ENCODE measurements at regions not wholly inside any gene's neighbourhood (a gene's known extent, or its start where the extent isn't known, plus 50 kb on each side); places are given as distances from the start of the nearest gene placed in this dataset.
"Not testable (repeated sequence)": the region's sequence is repeated elsewhere in the genome, so short reads cannot be mapped to it uniquely, and the experiment has no call there.

DNA sequence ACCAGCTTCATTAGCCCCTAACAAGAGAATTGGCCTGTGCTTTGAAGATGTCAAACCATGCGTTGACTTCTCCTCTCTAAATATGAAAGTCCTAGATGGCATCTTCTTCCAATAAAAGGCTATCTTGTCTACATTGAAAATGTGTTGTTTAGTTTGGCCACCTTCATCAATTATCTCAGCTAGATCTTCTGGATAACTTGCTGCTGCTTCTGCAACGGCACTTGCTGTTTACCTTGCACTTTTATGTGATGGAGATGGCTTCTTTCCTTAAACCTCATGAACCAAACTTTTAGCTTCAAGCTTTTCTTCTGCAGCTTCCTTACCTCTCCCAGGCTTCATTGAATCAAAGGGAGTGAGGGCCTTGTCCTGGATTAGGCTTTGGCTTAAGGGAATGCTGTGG lies 58.6 kb upstream of the CSNK1E start:
- DNase-seq (ENCODE audit: insufficient read length, low spot score); FAIRE-seq: not testable (repeated sequence)

DNA sequence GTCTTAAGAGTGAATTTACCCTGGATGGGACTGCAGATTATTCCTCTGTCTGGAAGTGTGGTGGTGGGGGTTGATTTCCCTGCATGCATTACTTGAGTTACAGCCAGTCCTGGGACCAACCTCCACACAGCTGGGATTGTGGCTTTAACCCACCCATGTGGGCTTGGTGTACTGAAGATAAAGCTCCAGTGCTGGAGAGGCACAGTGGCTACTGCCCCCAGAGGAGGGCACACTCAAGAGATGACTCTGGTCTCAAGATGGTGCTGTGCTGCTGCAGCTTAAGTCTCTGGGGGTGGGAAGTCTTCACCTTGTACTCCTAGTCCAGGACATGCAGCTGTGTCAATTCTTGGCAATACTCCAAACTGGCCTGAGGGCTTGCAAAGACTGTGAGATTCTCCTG lies 57.8 kb upstream of the CSNK1E start:
- not testable (repeated sequence) for DNase-seq (ENCODE audit: insufficient read length, low spot score); FAIRE-seq

DNA sequence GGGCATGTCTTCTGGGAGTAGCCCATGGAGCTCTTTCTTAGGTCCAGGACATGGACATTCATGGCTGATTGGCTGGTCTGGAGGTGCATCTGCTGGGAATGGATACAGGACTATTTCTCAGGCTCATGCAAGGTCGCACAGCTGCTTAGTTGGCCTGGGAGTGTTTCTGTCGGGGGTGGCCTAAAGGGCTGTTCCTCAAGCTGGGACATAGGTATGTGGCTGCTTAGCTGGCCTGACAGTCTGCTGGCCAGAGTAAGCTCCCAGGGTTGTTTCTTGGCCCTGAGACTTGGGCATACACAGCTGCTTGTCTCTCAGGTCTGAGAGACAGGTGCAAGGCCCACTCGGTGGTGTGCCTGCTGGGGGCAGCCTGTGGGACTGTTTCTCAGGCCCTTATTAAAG lies 57.2 kb upstream of the CSNK1E start:
- not testable (repeated sequence) for FAIRE-seq; DNase-seq (ENCODE audit: insufficient read length, low spot score)

DNA sequence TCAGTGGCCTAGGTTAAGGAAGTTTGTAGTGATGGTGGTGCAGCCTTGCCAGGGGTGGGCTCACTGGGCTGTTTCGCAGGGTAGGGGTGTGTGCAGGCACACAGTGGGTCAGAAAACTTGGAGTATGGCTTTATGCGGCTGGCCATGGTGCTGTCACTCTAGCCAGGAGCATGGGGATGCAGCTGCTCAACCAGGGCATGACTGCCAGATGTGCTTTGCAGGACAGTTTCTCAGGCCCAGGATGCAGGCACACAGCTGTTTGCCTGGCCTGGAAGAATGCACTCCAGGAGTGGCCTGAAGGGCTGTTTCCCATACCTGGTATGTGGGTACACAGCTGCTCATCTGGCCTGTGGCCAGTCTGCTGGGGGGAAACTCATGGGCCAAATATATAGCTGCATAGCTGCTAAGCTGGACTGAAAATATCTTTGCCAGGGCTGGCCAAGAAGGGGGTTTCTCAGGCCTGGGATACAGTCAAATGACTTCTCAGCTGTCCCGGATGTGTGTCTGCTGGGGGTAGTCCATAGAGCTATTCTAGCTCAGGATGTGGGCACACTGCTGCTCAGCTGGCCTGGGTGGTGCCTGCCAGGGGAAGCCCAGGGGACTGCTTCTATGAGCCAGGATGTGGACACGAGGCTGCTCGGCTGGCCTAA lies 56.7 kb upstream of the CSNK1E start:
- FAIRE-seq = not testable (repeated sequence)
- DNase-seq (ENCODE audit: insufficient read length, low spot score) = peak; percentile 9

DNA sequence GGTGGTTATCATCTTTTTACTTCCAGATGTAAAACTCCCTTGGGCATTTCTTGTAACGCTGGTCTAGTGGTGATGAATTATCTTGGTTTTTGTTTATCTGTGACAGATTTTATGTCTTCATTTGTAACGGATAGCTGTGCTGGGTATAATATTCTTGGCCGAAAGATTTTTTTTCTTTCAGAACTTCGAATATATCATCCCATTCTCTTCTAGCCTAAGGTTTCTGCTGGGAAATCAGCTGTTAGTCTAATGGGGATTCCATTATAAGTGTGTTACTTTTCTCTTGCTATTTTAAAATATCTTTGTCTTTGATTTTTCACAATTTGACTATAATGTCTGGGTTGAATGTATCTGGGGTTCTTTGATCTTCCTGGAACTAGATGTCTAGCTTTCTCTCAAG lies 55.4 kb upstream of the CSNK1E start:
- DNase-seq (ENCODE audit: insufficient read length, low spot score); FAIRE-seq: not testable (repeated sequence)

DNA sequence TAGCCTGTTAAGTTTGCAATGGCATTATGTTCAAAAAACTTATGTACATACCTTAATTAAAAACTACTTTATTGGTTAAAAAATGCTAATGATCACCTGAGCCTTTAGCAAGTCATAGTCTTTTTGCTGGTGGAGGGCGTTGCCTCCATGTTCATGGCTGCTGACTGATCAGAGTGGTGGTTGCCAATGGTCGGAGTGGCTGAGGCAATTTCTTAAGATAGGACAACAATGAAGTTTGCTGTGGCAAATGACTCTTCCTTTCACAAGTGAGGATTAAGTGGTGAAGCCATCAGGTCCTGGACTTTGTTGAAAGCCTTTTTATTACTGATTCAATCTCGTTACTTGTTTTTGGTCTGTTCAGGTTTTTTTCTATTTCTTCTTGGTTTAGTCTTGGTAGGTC lies 53.3 kb upstream of the CSNK1E start:
- not testable (repeated sequence) for FAIRE-seq; DNase-seq (ENCODE audit: insufficient read length, low spot score)

DNA sequence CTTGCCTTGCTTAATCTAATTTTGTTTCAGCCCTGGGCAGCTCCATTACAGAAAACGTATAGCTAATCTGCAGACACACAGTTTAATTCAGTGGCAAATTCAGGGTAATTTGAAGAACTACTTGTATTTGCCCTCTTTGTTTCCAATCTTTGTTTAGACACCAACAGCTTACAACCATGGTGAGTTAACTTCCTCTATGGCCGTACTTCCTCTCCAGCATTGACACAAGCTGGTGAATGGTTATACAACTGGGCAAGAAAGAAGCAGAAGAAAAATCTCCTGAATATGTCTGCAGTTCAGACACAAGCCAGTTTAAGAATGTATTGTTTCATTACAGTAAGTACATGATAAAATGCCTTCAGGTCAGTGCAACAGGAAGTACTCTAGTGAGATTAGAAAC lies 51.9 kb upstream of the CSNK1E start:
- not testable (repeated sequence) for FAIRE-seq; DNase-seq (ENCODE audit: insufficient read length, low spot score)

Data from GM19239 (cell line).